ENCODE measurements at regions not wholly inside any gene's neighbourhood (a gene's known extent, or its start where the extent isn't known, plus 50 kb on each side); places are given as distances from the start of the nearest gene placed in this dataset.
"Not testable (repeated sequence)": the region's sequence is repeated elsewhere in the genome, so short reads cannot be mapped to it uniquely, and the experiment has no call there.

DNA sequence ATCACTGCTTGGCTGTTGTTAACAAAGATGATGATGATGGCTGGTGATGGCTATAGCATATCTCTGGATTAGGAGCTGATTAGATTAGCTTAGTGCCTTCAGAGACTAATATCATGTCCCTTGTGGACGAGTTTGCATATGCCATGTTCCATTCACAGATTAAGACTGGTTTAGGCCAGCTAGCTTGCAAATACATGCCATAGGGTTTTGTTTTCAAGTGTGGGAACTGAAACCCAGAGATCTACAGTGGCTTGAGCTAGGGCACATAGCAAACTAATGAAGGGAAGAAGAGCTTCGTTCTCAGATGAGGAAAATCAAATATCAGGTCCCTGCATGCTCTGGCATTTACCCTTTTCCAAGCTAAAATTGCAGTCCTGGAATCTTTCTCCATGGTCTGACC is 492.3 kb downstream of the MAGEE1 start:
- Histone ChIP-seq H3K36me3 (ENCODE audit: control insufficient read depth in 2 of 3, insufficient read depth in 3 of 3, low read length in 3 of 3) (no peaks in the 10 kb centered on the region), H3K27me3 (ENCODE audit: control insufficient read depth, insufficient read depth, low read length) (no peaks in the 10 kb centered on the region), H3K9ac (ENCODE audit: low read length in 3 of 3) (no peak overlapping the region), H3K4me1 (ENCODE audit: control insufficient read depth in 2 of 3, insufficient read depth in 2 of 3, low read depth in 1 of 3, low read length in 3 of 3) (no peaks in the 10 kb centered on the region), H3K4me3 (ENCODE audit: low read length in 3 of 3) (no peak overlapping the region), H3K27ac (ENCODE audit: low read depth in 2 of 2, low read length in 2 of 2) (no peak overlapping the region), H3K9me3 (ENCODE audit: control insufficient read depth in 2 of 3, insufficient read depth in 1 of 3, low read length in 3 of 3) (no peaks in the 10 kb centered on the region)
- no peak for DNase-seq
- intact Hi-C loops (cut with DNase I), result no loop called here
- TF ChIP-seq CTCF (IDR thresholded peaks at IDR 0.05; ENCODE audit: borderline replicate concordance, extremely low read depth, insufficient read depth), result no peak
- FAIRE-seq, result no peak

GRCh38 chrX:76920607-76921006 is 493.1 kb downstream of the MAGEE1 start:
- H3K36me3 ChIP-seq (ENCODE audit: control insufficient read depth in 2 of 3, insufficient read depth in 3 of 3, low read length in 3 of 3), result no peaks in the 10 kb centered on the region
- no peaks in the 10 kb centered on the region for H3K4me1 ChIP-seq (ENCODE audit: control insufficient read depth in 2 of 3, insufficient read depth in 2 of 3, low read depth in 1 of 3, low read length in 3 of 3)
- H3K9me3 ChIP-seq (ENCODE audit: control insufficient read depth in 2 of 3, insufficient read depth in 1 of 3, low read length in 3 of 3), result no peaks in the 10 kb centered on the region
- no peak overlapping the region for H3K4me3 ChIP-seq (ENCODE audit: low read length in 3 of 3)
- H3K9ac ChIP-seq (ENCODE audit: low read length in 3 of 3), result no peak overlapping the region
- FAIRE-seq, result no peak
- no peak for TF ChIP-seq CTCF (IDR thresholded peaks at IDR 0.05; ENCODE audit: borderline replicate concordance, extremely low read depth, insufficient read depth)
- H3K27me3 ChIP-seq (ENCODE audit: control insufficient read depth, insufficient read depth, low read length), result no peaks in the 10 kb centered on the region
- intact Hi-C loops (cut with DNase I), result no loop called here
- H3K27ac ChIP-seq (ENCODE audit: low read depth in 2 of 2, low read length in 2 of 2), result no peak overlapping the region
- DNase-seq, result no peak

DNA sequence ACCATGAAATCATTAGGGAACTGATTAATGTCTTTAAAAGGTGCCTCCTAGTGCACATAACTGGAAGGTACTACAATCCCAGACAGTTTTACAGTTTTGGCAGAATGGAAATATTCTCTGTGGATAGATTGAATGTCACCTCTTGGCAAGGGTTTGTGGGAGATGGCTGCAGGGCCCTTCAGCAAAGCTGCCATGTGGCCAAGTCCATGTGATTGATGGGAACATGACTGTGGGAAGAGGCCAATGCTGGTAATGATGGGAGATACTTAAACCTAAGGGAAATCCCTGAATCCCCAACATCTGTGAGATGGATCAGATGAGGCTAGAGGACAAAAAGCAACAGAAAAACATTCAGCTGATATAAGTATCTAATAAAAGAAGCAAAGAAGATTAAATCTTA is 493.7 kb downstream of the MAGEE1 start:
- Histone ChIP-seq H3K9me3 (ENCODE audit: control insufficient read depth in 2 of 3, insufficient read depth in 1 of 3, low read length in 3 of 3) (no peaks in the 10 kb centered on the region), H3K27me3 (ENCODE audit: control insufficient read depth, insufficient read depth, low read length) (no peaks in the 10 kb centered on the region), H3K36me3 (ENCODE audit: control insufficient read depth in 2 of 3, insufficient read depth in 3 of 3, low read length in 3 of 3) (no peaks in the 10 kb centered on the region), H3K4me3 (ENCODE audit: low read length in 3 of 3) (no peak overlapping the region), H3K27ac (ENCODE audit: low read depth in 2 of 2, low read length in 2 of 2) (no peak overlapping the region), H3K4me1 (ENCODE audit: control insufficient read depth in 2 of 3, insufficient read depth in 2 of 3, low read depth in 1 of 3, low read length in 3 of 3) (no peaks in the 10 kb centered on the region), H3K9ac (ENCODE audit: low read length in 3 of 3) (no peak overlapping the region)
- FAIRE-seq (no peak), DNase-seq (no peak)
- intact Hi-C loops (cut with DNase I), result no loop called here
- no peak for TF ChIP-seq CTCF (IDR thresholded peaks at IDR 0.05; ENCODE audit: borderline replicate concordance, extremely low read depth, insufficient read depth)

- intact Hi-C loops (cut with DNase I), result no loop called here
- Histone ChIP-seq H3K36me3 (ENCODE audit: control insufficient read depth in 2 of 3, insufficient read depth in 3 of 3, low read length in 3 of 3) (no peaks in the 10 kb centered on the region), H3K9me3 (ENCODE audit: control insufficient read depth in 2 of 3, insufficient read depth in 1 of 3, low read length in 3 of 3) (no peaks in the 10 kb centered on the region), H3K4me3 (ENCODE audit: low read length in 3 of 3) (no peak overlapping the region), H3K27ac (ENCODE audit: low read depth in 2 of 2, low read length in 2 of 2) (no peak overlapping the region), H3K27me3 (ENCODE audit: control insufficient read depth, insufficient read depth, low read length) (no peaks in the 10 kb centered on the region), H3K4me1 (ENCODE audit: control insufficient read depth in 2 of 3, insufficient read depth in 2 of 3, low read depth in 1 of 3, low read length in 3 of 3) (no peaks in the 10 kb centered on the region), H3K9ac (ENCODE audit: low read length in 3 of 3) (no peak overlapping the region)
- FAIRE-seq (no peak), DNase-seq (no peak)
- TF ChIP-seq CTCF (IDR thresholded peaks at IDR 0.05; ENCODE audit: borderline replicate concordance, extremely low read depth, insufficient read depth), result no peak
Measured at GRCh38 chrX:76922100-76922499, 494.6 kb downstream of the MAGEE1 start.

DNA sequence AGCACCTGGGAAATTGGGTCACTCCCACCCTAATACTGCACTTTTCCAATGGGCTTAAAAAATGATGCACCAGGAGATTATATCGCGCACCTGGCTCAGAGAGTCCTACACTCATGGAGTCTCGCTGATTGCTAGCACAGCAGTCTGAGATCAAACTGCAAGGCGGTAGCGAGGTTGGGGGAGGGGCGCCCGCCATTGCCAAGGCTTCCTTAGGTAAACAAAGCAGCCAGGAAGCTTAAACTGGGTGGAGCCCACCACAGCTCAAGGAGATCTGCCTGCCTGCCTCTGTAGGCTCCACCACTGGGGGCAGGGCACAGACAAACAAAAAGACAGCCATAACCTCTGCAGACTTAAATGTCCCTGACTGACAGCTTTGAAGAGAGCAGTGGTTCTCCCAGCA is 497.1 kb downstream of the MAGEE1 start:
- H3K4me1 ChIP-seq (ENCODE audit: control insufficient read depth in 2 of 3, insufficient read depth in 2 of 3, low read depth in 1 of 3, low read length in 3 of 3); H3K27ac ChIP-seq (ENCODE audit: low read depth in 2 of 2, low read length in 2 of 2); H3K9ac ChIP-seq (ENCODE audit: low read length in 3 of 3); FAIRE-seq; H3K9me3 ChIP-seq (ENCODE audit: control insufficient read depth in 2 of 3, insufficient read depth in 1 of 3, low read length in 3 of 3); H3K27me3 ChIP-seq (ENCODE audit: control insufficient read depth, insufficient read depth, low read length); H3K4me3 ChIP-seq (ENCODE audit: low read length in 3 of 3); intact Hi-C loops (cut with DNase I); H3K36me3 ChIP-seq (ENCODE audit: control insufficient read depth in 2 of 3, insufficient read depth in 3 of 3, low read length in 3 of 3): not testable (repeated sequence)
- DNase-seq, result peak in 1 of 5 donors; percentile 37

All from kidney (tissue), 13 donors.